Head of caudate nucleus (tissue), 42 donors: ENCODE measurements at regions not wholly inside any gene's neighbourhood (a gene's known extent, or its start where the extent isn't known, plus 50 kb on each side); places are given as distances from the start of the nearest gene placed in this dataset.

Source experiments
- DNase-seq, 42 donors: peaks; one replicate each; pipeline versions ENCODE4 v3.0.0 to v3.0.0-alpha.2; 2020 to 2021; ENCODE audit warnings: mixed read lengths in 7 of 42
- intact Hi-C: fragments of 100-400 bp; cut with DNase I; formaldehyde crosslinking; loops from one replicate; pipeline ENCODE4 v1.15.0; 2022

DNA sequence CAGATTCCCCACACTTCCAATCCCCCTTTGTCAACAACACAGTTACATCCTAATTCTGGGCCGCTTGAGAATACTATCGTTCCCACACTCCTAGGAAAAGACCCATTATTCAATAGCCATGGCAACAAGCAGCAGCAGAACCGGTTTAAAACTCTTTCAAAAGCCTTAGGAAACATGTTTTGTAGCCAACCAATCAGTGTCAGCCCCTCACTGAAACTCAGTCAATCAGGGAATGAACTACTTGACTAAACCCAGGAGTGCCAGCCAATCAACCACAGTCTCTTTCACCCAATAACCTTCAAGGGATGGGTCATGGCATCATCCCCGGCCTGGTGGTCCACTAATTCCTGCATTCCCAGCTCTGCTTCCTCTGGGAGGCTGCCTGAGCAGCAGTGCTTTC, 204.8 kb upstream of the HS6ST1 start:
- intact Hi-C loops: no loop called here

DNA sequence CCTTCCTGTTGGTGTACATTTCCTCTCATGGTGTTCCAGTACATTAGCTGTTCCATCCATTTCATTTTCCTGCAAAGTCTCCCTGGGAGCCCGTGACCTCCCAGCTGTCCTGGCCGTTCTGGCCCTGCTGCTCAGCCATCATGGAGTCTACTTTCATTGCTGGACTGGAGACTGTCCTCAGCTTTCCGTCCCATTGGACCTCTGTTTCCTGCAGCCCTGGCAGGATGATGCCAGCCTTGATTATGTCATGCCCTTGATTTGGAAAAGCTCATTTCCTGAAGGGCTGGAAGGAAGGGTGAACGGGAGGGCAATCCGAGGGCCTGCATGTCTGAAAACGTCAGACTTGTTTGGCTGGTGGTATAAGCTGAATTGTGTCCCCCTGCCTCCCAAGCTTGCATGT, 205.5 kb upstream of the HS6ST1 start:
- intact Hi-C loops: no loop called here
- DNase-seq: no peak

More for the DNA sequence above, 204.8 kb upstream of the HS6ST1 start:
- DNase-seq: peak in 5 of 42 donors; percentile 12 to 42 (median 28)

DNA sequence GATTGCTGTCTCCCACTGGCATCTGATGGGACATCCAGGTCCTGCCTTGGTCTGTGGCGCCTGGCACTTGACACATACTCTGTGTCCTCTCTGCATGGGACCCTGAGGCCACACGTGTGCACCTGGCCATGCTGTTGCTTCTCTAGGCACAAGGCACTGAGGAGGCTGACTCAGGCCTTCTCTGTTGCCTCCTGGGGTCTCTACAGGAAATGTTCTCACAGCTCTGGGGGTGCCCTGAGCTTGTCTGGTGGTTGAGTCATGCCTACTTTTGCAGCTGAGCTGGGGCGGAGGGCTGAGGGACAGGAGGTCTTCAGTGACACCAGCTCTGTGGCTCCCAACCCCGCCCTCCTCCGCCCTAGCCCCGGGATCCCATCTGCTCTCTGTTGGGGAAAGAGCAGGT, 207.0 kb upstream of the HS6ST1 start:
- intact Hi-C loops: no loop called here
- no peak for DNase-seq

DNA sequence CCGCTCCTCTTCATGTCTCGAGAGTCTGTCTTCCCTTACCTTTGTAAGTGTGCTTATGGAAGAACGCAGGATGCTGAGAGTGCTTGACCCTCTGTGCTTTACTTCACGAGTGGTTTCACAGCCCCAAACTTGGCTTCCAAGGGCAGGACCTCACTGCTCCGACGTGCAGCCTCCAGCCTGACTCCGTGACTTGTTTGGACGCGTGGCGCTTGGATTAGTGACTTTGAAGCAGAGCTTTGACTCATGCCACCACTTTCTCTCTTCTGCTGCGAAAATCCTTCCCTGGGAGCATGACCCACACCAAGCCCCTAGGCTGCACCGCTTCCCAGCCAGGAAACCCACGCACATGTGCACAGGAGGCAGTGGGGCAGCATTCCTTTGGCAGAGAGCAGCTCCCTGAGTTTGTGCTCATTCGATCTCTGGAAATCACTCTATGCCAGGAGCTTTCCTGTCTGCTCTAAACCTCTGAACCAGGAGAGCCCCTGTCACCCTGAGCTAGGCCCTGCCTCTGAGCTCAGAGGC, 207.8 kb upstream of the HS6ST1 start:
- intact Hi-C loops: no loop called here
- no peak for DNase-seq

DNA sequence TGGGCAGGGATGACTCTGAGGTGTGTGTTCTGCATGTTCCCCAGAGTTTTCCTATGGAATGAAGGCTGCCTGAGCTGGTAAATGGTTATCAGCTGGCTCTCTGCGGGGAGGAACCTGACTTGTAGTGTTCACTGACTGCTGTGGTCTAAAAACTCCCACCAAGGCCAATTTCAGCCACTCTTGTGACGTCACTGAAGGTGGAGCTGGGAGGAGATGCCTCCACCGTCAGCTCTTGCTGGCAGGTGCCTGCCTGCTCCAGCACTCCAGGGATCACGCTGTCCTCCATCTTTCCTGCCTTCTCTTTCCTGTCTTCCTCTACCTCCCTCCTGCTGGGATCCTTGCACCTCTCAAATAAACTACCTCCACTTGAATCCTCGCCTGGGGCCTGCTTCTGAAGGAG, 209.5 kb upstream of the HS6ST1 start:
- intact Hi-C loops: no loop called here
- no peak for DNase-seq

DNA sequence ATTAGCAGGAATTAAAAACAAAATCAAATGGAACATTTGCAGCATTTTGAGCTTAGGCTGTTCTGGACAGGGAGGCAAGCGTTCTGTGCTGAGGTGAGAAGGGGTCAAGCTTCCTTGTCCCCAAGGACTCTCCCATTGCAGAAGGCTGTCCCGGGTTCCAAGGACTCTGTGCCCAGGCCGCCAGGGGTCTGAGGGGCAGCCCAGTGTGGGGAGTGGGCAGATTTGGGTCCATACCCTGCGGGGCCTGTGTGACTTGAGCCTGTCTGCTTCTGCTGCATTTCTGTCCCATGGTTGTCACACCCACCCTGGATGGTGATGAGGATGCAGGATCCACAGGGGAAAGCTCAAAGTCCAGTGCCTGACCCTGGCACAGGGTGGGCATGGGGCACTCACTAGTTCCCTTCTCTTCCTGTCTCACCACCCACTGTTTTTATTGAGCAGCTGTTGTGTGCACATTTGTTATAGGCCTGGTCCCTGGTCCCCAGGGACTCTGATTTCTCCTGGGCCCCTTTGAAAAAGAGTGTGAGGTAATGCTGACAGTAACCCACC, 211.4 kb upstream of the HS6ST1 start:
- no peak for DNase-seq
- intact Hi-C loops: no loop called here

DNA sequence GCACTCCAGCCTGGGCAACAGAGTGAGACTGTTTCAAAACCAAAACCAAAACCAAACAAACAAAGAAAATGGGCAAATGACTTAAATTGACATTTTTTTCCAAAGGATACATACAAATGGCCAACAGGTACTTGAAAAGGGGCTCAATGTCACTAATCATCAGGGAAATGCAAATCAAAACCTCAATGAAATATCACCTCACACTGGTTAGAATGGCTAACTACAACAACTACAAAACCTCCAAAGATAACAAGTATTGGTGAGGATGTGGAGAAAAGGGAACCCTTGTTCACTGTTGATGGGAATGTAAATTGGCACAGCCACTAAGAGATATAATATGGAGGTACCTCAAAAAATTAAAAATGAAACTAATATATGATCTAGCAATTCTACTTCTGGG, 213.2 kb upstream of the HS6ST1 start:
- intact Hi-C loops: no loop called here
- no peak for DNase-seq

DNA sequence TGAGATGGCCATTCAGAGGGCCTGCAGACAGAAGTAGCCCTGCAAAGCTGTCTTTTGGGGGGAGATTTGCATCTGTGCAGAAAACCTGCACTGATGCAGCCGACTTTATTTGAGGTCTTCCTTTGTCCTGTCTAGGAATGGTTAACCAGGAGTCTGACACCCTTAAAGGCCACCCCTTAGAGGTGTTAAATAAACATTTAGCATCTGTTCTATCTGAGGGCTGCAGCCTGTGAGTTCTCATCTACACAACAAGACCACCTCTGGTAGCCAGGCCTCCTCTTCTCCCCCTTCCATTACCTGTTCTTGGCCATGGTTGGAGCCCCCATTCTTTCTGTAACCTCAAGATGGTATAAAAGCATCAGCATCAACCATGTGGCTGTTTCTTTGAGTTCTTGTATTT, 214.4 kb upstream of the HS6ST1 start:
- DNase-seq: no peak
- intact Hi-C loops: no loop called here

DNA sequence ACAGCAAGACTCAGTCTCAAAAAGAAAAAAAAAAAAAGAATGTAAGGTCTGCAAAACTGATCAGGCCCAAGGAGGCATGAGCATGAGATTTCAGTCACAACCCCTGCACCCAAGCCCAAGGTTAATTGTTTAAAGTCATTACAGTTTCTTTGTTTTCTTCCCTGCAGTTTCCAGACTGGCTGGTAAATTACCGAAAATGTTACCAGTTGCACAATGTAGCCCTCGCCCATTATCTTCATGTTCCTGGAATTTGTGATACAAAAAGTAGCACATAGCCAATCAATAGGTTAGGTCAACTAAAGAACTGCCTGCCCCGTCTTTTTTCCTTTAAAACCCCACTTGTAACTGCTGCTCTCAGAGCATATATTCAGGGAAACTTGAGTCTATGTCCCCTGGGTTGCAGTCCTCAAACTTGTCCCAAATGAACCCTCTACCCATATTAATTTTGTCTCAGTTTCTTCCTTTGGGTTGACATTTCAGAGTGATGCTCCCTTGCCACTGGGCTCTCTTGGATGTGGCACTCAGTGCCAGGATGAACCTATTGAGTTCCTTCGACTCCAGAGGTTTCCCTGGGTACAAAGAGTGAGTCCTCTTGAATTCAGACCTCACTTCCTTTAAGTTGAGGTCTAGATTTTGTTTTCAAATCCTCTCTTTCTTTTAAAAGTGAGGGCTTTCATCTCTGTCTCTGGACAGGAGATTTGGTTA, 216.2 kb upstream of the HS6ST1 start:
- DNase-seq: no peak
- intact Hi-C loops: no loop called here

DNA sequence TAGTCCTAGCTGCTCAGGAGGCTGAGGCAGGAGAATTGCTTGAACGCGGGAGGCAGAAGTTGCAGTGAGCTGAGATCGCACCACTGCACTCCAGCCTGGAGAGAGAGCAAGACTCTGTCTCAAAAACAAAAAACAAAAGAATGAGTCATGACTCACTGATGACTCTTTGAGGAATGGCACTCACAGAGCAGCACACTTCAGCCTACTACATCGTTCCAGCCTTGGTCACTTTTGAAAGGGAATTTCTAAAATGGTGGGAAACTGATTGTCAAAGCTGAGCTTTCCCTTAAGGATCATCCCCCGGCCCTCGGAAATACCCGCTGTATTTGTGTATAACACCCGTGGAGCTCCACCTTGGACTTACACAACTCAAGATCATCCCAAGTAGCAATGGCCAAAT, 217.3 kb upstream of the HS6ST1 start:
- intact Hi-C loops: no loop called here
- DNase-seq: no peak

DNA sequence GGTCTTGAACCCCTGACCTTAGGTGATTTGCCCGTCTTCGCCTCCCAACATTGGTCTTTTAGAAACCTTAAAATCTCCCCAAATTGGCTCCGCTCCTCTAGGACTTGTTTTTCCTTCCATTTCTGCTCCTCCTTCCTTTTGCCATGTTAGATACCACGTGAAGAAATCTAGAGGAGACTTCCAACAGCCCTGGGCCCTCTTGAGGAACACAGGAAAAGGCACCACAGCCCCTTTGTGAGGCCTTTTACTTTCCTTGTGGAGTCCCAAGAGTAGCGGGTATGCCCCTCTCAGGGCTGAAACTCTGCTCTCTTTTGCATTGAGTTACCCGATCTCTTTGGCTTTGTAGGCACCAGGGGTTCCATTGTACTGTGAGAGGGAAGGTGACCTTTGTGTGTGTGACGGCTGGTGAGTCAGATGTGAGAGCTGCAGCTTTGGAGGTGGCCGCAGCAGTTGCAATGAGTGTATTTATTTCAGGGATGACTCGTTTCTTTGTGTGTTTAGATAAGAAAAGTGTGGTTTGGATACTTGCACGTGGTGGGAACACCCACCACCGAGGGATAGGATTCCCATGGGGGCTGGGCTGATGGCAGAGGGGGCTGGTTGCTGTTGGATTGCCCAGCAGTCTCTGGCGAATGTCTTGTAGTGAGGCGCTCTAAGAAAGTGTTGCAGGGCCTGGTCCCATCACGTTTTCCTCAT, 218.4 kb upstream of the HS6ST1 start:
- no peak for DNase-seq
- intact Hi-C loops: no loop called here

DNA sequence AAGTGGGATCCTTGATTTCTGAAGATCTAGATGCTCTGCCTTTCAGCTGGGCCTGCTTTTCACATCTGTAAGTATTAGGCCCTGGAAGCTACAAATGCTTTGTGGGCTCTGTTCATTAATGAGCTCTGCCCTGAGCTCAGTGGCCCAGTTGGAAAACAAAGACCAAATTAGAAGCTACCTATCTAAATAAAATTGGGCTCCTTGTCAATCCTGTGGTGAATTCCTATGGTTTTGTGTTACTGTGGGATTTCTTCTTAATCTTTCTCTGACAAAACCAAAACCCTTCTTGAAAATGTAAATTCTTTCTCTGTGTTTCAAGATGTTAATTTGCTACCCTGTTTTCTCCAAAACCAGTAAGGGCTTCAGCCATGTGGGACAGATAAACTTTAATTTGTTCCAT, 219.0 kb upstream of the HS6ST1 start:
- DNase-seq: no peak
- intact Hi-C loops: no loop called here

DNA sequence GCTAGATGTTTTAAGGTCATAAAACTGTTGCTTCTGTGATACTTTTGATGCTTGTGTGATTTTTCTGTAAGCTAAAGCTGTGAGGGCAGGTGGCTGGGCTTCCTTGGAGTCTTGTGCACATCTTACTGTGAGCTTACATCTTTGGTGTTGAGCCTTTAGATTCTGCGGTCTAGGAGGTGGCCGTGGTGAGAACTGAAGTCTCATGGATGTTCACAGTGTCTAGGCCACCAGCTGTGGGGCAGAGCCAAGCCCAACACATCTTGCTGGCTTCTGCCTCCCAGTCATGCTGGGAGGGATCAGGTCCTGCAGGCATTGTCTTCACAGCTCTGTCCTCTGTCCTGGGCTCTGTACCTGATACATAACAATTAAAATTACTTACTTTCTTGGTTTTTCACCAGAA, 219.7 kb upstream of the HS6ST1 start:
- no peak for DNase-seq
- intact Hi-C loops: no loop called here

DNA sequence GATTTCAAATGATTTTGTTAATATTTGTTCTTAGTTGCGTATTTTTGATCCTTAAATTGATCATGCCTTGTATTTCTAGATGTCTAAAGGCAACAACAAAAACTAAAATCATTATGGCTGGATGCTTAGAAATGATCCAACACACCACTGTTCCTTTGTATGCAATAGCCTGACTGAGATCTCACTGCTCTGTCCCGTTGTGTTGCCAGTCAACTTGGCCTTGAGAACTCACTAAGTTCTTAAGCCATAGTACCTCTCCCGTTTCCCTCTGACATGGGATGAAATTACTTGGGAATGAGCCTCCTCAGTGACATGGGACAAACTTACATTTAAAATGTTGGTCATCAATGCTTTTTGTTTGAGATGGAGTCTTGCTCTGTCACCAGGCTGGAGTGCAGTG, 222.0 kb upstream of the HS6ST1 start:
- intact Hi-C loops: no loop called here
- no peak for DNase-seq

DNA sequence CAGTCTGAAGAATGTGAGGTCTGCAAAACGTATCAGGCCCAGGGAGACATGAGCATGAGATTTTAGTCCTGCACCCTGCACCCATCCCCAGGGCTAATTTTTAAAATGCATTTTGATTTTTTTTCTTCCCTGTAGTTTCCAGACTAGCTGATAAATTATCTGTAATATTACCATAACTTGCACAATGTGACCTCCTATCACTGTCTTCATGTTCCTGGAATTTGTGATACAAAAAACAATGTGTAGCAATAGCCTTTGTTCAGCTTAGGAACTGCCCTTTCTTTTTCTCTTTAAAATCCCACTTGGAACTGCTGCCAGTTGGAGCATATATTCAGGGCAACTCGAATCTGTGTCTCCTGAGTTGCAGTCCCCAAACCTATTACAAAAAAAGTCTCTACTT, 222.8 kb upstream of the HS6ST1 start:
- no peak for DNase-seq
- intact Hi-C loops: no loop called here

DNA sequence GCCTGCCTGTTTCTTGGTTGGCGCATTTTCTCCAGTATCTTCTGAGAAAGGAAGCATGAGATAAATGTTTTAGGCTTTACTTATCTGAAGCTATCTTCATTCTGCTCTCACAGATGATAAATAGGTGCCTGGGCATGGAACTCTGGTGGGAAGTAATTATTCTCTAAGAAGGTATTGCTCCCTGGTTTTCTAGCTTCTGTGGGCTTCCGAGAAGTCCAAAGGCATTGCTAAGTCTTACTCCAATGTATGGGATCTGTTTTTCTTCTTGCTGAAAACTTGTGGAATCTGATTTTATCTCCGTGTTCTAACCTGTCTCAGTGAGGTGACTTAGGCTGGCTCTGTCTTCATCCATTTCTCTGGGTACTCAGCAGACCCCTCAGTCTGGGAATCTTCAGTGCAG, 224.4 kb upstream of the HS6ST1 start:
- intact Hi-C loops: no loop called here

DNA sequence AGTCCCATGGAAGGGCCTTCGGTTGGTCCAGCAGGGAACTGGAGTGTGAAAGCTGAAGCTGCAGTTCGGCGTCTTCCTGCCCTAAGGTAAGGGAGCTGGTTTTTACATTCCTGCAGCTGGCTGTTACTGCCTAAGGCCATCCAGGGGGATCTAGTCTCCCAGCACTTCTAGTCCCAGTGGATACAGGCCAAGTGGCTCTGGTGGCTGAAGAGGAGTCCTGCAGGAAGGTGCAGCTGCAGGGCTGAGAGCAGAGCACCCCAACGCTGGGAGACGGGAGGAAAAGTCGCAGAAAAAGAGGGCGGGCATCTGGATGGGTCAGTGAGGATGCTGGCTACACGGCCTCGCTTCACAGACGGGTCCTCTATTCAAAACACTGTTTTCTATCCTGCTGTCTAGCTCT, 225.0 kb upstream of the HS6ST1 start:
- intact Hi-C loops: no loop called here
- DNase-seq: peak in 1 of 42 donors; percentile 5

More for the DNA sequence above, 224.4 kb upstream of the HS6ST1 start:
- no peak for DNase-seq

DNA sequence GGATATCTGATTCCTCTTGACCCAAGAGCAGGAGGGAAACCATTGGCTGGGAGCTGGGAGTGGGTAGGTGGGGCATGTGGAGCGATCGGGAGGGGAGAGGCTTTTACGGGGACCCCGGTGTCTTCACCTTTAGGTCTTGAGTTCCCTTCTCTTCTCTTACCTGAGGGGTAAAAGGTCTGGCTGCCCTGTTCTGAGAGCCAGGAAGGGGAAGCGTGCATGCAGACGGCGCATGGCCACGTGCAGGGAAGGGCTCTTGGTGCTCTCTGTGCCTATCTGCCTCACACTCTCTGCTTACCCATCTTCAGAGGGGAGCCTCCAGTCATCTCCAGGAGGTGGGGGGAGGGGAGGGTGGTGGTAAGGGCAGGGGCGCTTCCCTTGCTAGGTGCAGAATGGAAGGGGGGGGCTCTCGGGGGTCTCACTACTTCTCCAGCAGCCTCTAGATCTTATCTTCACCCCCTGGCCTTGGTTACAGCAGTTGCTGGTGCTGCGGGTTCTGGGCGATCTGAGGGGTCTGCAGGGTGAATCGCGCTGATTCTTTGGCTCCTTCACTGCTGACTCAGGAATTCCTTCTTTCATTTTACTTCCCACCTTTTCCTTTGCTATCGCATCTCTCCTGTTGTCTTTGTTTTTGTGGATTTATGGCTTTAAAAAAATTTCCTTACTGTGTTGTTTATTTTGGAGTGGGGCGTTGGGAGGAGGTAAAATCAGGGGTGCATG, 225.8 kb upstream of the HS6ST1 start:
- intact Hi-C loops: no loop called here
- DNase-seq: no peak

DNA sequence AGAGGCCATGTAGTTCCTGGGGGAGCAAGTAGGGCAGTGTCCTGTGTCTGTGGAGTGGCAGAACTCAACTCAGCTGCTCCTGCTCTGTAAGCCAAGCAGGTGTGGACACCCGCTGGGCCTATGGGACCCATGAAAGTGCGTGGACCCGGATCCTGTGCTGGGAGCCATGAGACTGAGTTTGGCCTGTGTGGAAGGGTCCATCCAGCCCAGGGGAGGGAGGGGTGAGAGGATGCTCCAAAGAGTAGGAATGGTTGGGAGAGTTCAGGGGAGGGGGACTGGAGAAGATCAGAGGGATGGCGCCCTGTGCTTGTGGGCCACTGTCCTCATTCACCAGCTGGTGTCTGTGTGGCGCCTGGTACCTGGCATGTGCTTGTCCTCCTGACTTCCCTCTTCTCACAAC, 226.4 kb upstream of the HS6ST1 start:
- intact Hi-C loops: no loop called here
- DNase-seq: peak in 1 of 42 donors; percentile 12

DNA sequence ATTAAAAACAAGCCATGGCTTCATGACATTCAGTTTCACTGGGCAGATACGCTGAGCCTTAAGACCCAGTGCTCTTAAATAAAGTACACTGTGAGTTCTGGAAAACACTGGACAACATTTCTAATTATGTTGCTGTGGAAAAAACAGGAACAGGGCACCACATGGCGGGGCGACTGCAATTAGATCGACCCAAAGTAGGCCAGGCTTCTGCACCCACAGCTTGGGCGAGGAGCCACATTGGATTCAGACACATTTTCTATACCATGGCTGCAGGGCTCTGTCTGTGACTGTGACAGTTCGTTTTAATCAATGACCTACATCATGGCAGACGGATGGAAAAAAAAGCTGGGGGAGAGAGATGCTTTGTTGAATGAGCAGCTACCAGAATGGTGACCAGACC, 227.2 kb upstream of the HS6ST1 start:
- intact Hi-C loops: no loop called here
- DNase-seq: peak in 1 of 42 donors; percentile 17
